SK-N-SH treated with all-trans-retinoic acid at 6 μM for 48 hours (cell line): ENCODE measurements at regions not wholly inside any gene's neighbourhood (a gene's known extent, or its start where the extent isn't known, plus 50 kb on each side); places are given as distances from the start of the nearest gene placed in this dataset.
A peak's percentile ranks its signal among the peaks of the same experiment; 100 is the strongest.

Experiments used
- ATAC-seq: fragments of 200-7000 bp; cut with Tn5 transposase; 3 replicates; pipeline ENCODE4 v1.9.1; 2020; ENCODE audit warnings: mild to moderate bottlenecking, moderate library complexity
- ARNTL ChIP-seq: fragments of 450-650 bp; formaldehyde crosslinking; IDR thresholded peaks from 2 replicates; pipeline ENCODE4 v1.5.0; 2020; ENCODE audit warnings: low read depth, mild to moderate bottlenecking, moderate library complexity, borderline replicate concordance
- CSDC2 ChIP-seq: fragments of 250-450 bp; sonication (Bioruptor Pico); IDR thresholded peaks from 2 replicates; pipeline ENCODE4 v1.5.0; 2020; ENCODE audit warnings: mild to moderate bottlenecking, moderate library complexity
- GLIS3 ChIP-seq: fragments of 250-450 bp; sonication (Bioruptor Pico); IDR thresholded peaks from 2 replicates; pipeline ENCODE4 v1.5.0; 2020; ENCODE audit warnings: mild to moderate bottlenecking, moderate library complexity
- ISL1 ChIP-seq: fragments of 250-450 bp; sonication (Bioruptor Pico); IDR thresholded peaks from 2 replicates; pipeline ENCODE4 v2.1.2; 2022; ENCODE audit warnings: mild to moderate bottlenecking, moderate library complexity
- OSR1 ChIP-seq: fragments of 250-450 bp; sonication (Bioruptor Pico); IDR thresholded peaks from 2 replicates; pipeline ENCODE4 v1.8.0; 2022; ENCODE audit warnings: moderate library complexity, mild to moderate bottlenecking, inconsistent platforms
- PPARA ChIP-seq: fragments of 250-450 bp; sonication (Bioruptor Pico); IDR thresholded peaks from 2 replicates; pipeline ENCODE4 v1.5.0; 2020; ENCODE audit warnings: mild to moderate bottlenecking, borderline replicate concordance
- RARB ChIP-seq: fragments of 250-450 bp; sonication (Bioruptor Pico); IDR thresholded peaks from 2 replicates; pipeline ENCODE4 v1.8.0; 2021; ENCODE audit warnings: mild to moderate bottlenecking, moderate library complexity
- SNAI2 ChIP-seq: fragments of 250-450 bp; sonication (Bioruptor Pico); IDR thresholded peaks from 2 replicates; pipeline ENCODE4 v1.5.0; 2020; ENCODE audit warnings: mild to moderate bottlenecking, moderate library complexity
- TCF4 ChIP-seq: fragments of 250-450 bp; sonication (Bioruptor Pico); IDR thresholded peaks from 2 replicates; pipeline ENCODE4 v1.8.0; 2021; ENCODE audit warnings: mild to moderate bottlenecking, moderate library complexity, borderline replicate concordance
- ZC3H10 ChIP-seq: fragments of 250-450 bp; sonication (Bioruptor Pico); IDR thresholded peaks from 2 replicates; pipeline ENCODE4 v1.5.1; 2021; ENCODE audit warnings: mild to moderate bottlenecking, moderate library complexity
- ZFP30 ChIP-seq: fragments of 450-650 bp; formaldehyde crosslinking; IDR thresholded peaks from 2 replicates; pipeline ENCODE4 v1.5.0; 2022; ENCODE audit warnings: mild to moderate bottlenecking, moderate library complexity
- ZNF8 ChIP-seq: fragments of 450-650 bp; formaldehyde crosslinking; IDR thresholded peaks from 2 replicates; pipeline ENCODE4 v1.5.0; 2020; ENCODE audit warnings: mild to moderate bottlenecking, moderate library complexity
- TF ChIP-seq, protein P1 (sequence below): fragments of 250-450 bp; sonication (Bioruptor Pico); IDR thresholded peaks from 2 replicates; pipeline ENCODE4 v1.8.0; 2021; ENCODE audit warnings: low read depth, mild to moderate bottlenecking, moderate library complexity, borderline replicate concordance
- TF ChIP-seq, protein P2 (sequence below): fragments of 250-450 bp; sonication (Bioruptor Pico); IDR thresholded peaks from 2 replicates; pipeline ENCODE4 v1.5.0; 2020; ENCODE audit warnings: mild to moderate bottlenecking, moderate library complexity
- TF ChIP-seq, protein P3 (sequence below): fragments of 250-450 bp; sonication (Bioruptor Pico); IDR thresholded peaks from 2 replicates; pipeline ENCODE4 v1.8.0; 2020; ENCODE audit warnings: mild to moderate bottlenecking, moderate library complexity, borderline replicate concordance

DNA sequence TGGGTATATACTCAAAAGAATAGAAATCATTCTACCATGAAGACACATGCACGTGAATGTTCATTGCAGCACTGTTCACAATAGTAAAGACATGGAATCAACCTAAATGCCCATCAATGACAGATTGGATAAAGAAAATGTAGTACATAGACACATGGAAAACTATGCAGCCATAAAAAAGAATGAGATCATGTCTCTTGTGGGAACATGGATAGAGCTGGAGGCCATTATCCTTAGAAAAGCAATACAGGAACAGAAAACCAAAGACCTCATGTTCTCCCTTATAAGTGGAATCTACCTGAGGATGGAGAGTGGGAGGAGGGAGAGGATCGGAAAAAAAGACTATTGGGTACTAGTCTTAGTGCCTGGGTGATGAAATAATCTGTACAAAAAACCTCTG lies 143.9 kb downstream of the RHOU start (continued):
- TF ChIP-seq, protein P1, sequence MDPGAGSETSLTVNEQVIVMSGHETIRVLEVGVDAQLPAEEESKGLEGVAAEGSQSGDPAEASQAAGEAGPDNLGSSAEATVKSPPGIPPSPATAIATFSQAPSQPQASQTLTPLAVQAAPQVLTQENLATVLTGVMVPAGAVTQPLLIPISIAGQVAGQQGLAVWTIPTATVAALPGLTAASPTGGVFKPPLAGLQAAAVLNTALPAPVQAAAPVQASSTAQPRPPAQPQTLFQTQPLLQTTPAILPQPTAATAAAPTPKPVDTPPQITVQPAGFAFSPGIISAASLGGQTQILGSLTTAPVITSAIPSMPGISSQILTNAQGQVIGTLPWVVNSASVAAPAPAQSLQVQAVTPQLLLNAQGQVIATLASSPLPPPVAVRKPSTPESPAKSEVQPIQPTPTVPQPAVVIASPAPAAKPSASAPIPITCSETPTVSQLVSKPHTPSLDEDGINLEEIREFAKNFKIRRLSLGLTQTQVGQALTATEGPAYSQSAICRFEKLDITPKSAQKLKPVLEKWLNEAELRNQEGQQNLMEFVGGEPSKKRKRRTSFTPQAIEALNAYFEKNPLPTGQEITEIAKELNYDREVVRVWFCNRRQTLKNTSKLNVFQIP (CRISPR knock-in tag): no peak
- no peak for TF ChIP-seq PPARA
- no peak for TF ChIP-seq ARNTL (CRISPR knock-in tag)

DNA sequence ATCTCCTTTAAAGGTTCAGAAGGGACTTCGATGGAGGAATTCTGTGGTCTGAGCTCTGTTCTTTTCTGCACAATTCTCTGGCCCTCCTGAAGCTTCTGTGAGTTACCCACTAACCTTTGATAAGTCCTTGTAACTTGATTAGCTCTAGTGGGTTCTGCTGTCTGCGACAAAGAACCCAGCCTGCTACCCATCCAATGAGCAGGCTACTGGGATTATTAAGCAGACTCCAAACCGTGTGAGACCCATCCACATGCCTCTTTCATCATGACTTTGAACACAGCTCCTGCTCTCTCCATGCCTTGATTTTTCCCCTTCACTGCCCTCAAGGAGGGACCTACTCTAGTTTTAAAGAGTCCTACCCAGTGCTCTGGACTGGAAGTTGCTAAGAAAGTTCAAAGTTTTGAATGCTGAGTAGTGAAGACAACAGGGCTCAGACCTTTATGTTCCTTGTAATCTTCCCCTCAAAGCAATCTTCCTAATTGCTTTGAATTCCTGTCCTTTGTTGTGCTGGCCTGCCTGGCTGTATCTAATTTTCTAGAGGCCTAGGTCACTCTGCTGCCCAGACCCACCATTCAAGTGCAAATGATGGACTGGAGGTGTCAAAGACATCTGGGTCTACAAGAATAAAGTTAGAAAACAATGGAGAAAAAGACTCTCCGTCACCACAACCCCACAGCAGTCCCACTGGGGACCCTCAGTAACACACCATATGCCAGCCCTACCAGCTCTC lies 146.9 kb downstream of the RHOU start:
- TF ChIP-seq ZFP30 (CRISPR knock-in tag) (no peak), GLIS3 (CRISPR knock-in tag) (no peak), SNAI2 (no peak), RARB (no peak)
- TF ChIP-seq, protein P2, sequence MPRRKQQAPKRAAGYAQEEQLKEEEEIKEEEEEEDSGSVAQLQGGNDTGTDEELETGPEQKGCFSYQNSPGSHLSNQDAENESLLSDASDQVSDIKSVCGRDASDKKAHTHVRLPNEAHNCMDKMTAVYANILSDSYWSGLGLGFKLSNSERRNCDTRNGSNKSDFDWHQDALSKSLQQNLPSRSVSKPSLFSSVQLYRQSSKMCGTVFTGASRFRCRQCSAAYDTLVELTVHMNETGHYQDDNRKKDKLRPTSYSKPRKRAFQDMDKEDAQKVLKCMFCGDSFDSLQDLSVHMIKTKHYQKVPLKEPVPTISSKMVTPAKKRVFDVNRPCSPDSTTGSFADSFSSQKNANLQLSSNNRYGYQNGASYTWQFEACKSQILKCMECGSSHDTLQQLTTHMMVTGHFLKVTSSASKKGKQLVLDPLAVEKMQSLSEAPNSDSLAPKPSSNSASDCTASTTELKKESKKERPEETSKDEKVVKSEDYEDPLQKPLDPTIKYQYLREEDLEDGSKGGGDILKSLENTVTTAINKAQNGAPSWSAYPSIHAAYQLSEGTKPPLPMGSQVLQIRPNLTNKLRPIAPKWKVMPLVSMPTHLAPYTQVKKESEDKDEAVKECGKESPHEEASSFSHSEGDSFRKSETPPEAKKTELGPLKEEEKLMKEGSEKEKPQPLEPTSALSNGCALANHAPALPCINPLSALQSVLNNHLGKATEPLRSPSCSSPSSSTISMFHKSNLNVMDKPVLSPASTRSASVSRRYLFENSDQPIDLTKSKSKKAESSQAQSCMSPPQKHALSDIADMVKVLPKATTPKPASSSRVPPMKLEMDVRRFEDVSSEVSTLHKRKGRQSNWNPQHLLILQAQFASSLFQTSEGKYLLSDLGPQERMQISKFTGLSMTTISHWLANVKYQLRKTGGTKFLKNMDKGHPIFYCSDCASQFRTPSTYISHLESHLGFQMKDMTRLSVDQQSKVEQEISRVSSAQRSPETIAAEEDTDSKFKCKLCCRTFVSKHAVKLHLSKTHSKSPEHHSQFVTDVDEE (CRISPR knock-in tag): no peak
- ATAC-seq: no peak

DNA sequence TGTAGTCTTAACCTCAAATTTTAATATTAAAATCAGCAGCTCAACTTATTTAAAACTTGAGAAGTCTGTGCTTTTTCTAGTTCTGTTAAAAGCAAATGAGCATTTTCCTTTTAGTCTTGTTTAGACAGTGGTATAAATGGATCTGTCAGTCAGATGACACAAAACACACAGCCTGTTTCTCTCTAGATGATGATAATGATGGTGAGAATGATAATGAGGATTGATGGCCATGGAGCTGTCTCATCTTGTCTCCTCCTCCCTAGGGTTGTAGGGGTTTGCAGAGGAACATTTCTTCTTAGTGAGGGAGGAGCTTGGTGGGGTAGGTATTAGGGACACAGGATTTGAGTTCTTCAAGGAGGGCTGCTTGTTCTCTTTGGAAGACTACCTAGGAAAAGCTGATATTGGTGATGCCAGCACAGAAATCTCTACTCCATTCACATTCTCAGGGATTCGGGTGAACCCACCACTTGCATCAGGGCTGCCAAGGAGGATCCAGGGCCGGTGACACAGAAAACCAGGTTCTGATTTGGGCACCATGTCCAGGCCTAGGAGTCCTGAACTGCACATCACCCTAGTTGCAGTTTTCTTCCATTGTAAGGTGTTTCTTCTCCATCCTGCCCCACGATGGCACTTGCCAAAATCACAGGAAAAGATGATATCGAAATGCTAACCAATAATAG lies 147.6 kb downstream of the RHOU start:
- no peak for ATAC-seq

DNA sequence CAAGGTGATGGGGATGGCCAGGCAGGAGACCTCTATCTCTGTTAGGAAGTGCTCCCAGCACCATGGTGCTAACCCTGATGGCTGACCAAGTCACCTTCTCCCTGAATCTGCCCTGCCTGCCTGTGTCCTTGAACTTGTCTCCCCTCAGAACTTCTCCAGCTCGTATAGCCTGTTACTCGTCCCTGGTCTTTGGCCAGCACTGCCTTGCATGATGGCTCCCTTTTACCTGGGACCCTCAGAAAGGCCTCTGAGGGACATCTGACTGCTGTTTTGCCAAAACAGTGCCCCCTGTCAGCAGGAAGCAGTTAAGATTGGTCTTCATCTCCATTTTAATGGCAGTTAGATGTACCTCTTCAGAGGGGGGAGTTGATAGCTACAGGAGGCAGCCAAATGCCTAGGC lies 148.3 kb downstream of the RHOU start:
- ATAC-seq: no peak
- TF ChIP-seq SNAI2: no peak
- TF ChIP-seq ZC3H10 (CRISPR knock-in tag): no peak
- no peak for TF ChIP-seq ZFP30 (CRISPR knock-in tag)
- TF ChIP-seq, protein P2 (CRISPR knock-in tag): no peak
- no peak for TF ChIP-seq ISL1 (CRISPR knock-in tag)
- TF ChIP-seq CSDC2 (CRISPR knock-in tag): no peak
- TF ChIP-seq, protein P3, sequence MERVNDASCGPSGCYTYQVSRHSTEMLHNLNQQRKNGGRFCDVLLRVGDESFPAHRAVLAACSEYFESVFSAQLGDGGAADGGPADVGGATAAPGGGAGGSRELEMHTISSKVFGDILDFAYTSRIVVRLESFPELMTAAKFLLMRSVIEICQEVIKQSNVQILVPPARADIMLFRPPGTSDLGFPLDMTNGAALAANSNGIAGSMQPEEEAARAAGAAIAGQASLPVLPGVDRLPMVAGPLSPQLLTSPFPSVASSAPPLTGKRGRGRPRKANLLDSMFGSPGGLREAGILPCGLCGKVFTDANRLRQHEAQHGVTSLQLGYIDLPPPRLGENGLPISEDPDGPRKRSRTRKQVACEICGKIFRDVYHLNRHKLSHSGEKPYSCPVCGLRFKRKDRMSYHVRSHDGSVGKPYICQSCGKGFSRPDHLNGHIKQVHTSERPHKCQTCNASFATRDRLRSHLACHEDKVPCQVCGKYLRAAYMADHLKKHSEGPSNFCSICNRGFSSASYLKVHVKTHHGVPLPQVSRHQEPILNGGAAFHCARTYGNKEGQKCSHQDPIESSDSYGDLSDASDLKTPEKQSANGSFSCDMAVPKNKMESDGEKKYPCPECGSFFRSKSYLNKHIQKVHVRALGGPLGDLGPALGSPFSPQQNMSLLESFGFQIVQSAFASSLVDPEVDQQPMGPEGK (CRISPR knock-in tag): no peak
- no peak for TF ChIP-seq OSR1 (CRISPR knock-in tag)
- TF ChIP-seq TCF4: no peak

More for the DNA sequence above, 147.6 kb downstream of the RHOU start:
- TF ChIP-seq OSR1 (CRISPR knock-in tag) (no peak), ZNF8 (CRISPR knock-in tag) (no peak), ISL1 (CRISPR knock-in tag) (peak; percentile 75)
- TF ChIP-seq, protein P1 (CRISPR knock-in tag): no peak
